Sigmoid colon (tissue), 4 donors: ENCODE measurements at regions not wholly inside any gene's neighbourhood (a gene's known extent, or its start where the extent isn't known, plus 50 kb on each side); places are given as distances from the start of the nearest gene placed in this dataset.

Source experiments
- EP300 ChIP-seq, 4 donors: sonication (generic); formaldehyde crosslinking; IDR thresholded peaks; one replicate each; pipeline ENCODE4 v1.6.1; 2017; ENCODE audit warnings: antibody characterized with exemption in 4 of 4
- TF ChIP-seq, protein P1 (sequence below), 4 experiments: fragments of 450-650 bp in 3 of 4; fragments of 200-600 bp in 1 of 4; IDR thresholded peaks; one replicate each; pipeline ENCODE4 v1.5.1; 2016 to 2019; ENCODE audit warnings: antibody characterized with exemption in 4 of 4, mild to moderate bottlenecking in 3 of 4, moderate library complexity in 2 of 4

- TF ChIP-seq EP300 (IDR thresholded peaks at IDR 0.05): no peak
- TF ChIP-seq, protein P1, sequence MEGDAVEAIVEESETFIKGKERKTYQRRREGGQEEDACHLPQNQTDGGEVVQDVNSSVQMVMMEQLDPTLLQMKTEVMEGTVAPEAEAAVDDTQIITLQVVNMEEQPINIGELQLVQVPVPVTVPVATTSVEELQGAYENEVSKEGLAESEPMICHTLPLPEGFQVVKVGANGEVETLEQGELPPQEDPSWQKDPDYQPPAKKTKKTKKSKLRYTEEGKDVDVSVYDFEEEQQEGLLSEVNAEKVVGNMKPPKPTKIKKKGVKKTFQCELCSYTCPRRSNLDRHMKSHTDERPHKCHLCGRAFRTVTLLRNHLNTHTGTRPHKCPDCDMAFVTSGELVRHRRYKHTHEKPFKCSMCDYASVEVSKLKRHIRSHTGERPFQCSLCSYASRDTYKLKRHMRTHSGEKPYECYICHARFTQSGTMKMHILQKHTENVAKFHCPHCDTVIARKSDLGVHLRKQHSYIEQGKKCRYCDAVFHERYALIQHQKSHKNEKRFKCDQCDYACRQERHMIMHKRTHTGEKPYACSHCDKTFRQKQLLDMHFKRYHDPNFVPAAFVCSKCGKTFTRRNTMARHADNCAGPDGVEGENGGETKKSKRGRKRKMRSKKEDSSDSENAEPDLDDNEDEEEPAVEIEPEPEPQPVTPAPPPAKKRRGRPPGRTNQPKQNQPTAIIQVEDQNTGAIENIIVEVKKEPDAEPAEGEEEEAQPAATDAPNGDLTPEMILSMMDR (IDR thresholded peaks at IDR 0.05): no peak
Measured at GRCh38 chr1:218802799-218803198, 370.9 kb upstream of the LYPLAL1 start.
